ENCODE measurements at regions not wholly inside any gene's neighbourhood (a gene's known extent, or its start where the extent isn't known, plus 50 kb on each side); places are given as distances from the start of the nearest gene placed in this dataset.

- DNase-seq: no peak
These were observed 153.5 kb downstream of the LSM5 start for GRCh38 chr7:32336726-32337125.

- no peak for DNase-seq
These were observed 155.1 kb downstream of the LSM5 start for GRCh38 chr7:32335107-32335506.

GRCh38 chr7:32330602-32331001, 159.6 kb downstream of the LSM5 start:
- no peak for DNase-seq

GRCh38 chr7:32326078-32326477, 164.1 kb downstream of the LSM5 start:
- DNase-seq: no peak

- DNase-seq: no peak
These were observed 166.5 kb downstream of the LSM5 start for GRCh38 chr7:32323712-32324111.

- DNase-seq: no peak
These were observed 171.2 kb downstream of the LSM5 start for GRCh38 chr7:32319012-32319382.

- no peak for DNase-seq
These were observed 171.7 kb downstream of the LSM5 start for GRCh38 chr7:32318300-32319011.

GRCh38 chr7:32316839-32317238, 173.3 kb downstream of the LSM5 start:
- no peak for DNase-seq

- DNase-seq: no peak
These were observed 175.4 kb downstream of the LSM5 start for GRCh38 chr7:32314761-32315160.

GRCh38 chr7:32301427-32301826, 188.8 kb downstream of the LSM5 start:
- no peak for DNase-seq

GRCh38 chr7:32299133-32299702, 191.0 kb downstream of the LSM5 start:
- DNase-seq: no peak

GRCh38 chr7:32298408-32299132, 191.6 kb downstream of the LSM5 start:
- DNase-seq: no peak

- no peak for DNase-seq
These were observed 196.3 kb downstream of the LSM5 start for GRCh38 chr7:32293833-32294232.

GRCh38 chr7:32289651-32290414, 200.3 kb downstream of the LSM5 start:
- DNase-seq: no peak

- no peak for DNase-seq
These were observed 204.5 kb downstream of the LSM5 start for GRCh38 chr7:32285698-32286097.

- DNase-seq: no peak
These were observed 206.6 kb downstream of the LSM5 start for GRCh38 chr7:32283546-32283945.

GRCh38 chr7:32279500-32279899, 209.3 kb upstream of the PDE1C start:
- no peak for DNase-seq

- no peak for DNase-seq
These were observed 205.2 kb upstream of the PDE1C start for GRCh38 chr7:32275216-32276009.

GRCh38 chr7:32273297-32273696, 203.1 kb upstream of the PDE1C start:
- no peak for DNase-seq

- DNase-seq: no peak
These were observed 196.8 kb upstream of the PDE1C start for GRCh38 chr7:32266932-32267475.

- DNase-seq: no peak
These were observed 194.6 kb upstream of the PDE1C start for GRCh38 chr7:32264702-32265284.

- no peak for DNase-seq
These were observed 193.4 kb upstream of the PDE1C start for GRCh38 chr7:32263611-32264010.
